ENCODE measurements at regions not wholly inside any gene's neighbourhood (a gene's known extent, or its start where the extent isn't known, plus 50 kb on each side); places are given as distances from the start of the nearest gene placed in this dataset.

GRCh38 chr15:96122077-96123027 lies 208.1 kb upstream of the NR2F2 start:
- TF ChIP-seq CTCF (IDR thresholded peaks at IDR 0.05) (no peak), POLR2A (IDR thresholded peaks at IDR 0.05) (no peak)
